HL-60 (cell line): ENCODE measurements at regions not wholly inside any gene's neighbourhood (a gene's known extent, or its start where the extent isn't known, plus 50 kb on each side); places are given as distances from the start of the nearest gene placed in this dataset.

ENCODE experiments used
- DNase-seq, 2 experiments: peaks; one replicate each; pipeline ENCODE4 v3.0.0-alpha.2; 2010 to 2020; ENCODE audit warnings: low read depth in 1 of 2, low spot score in 1 of 2
- H3K27ac ChIP-seq: fragments of 250-450 bp; sonication (Bioruptor Pico); replicated peaks from 2 replicates; pipeline ENCODE4 v1.5.1; 2020; ENCODE audit warnings: mild to moderate bottlenecking, moderate library complexity
- H3K27me3 ChIP-seq: fragments of 250-450 bp; sonication (Bioruptor Pico); 2 replicates; pipeline ENCODE4 v1.5.1; 2021; ENCODE audit warnings: mild to moderate bottlenecking, moderate library complexity; ENCODE audit not compliant: insufficient read depth, poor library complexity, severe bottlenecking
- H3K4me3 ChIP-seq: replicated peaks from 2 replicates; pipeline ENCODE4 v1.5.1; 2011; ENCODE audit warnings: mild to moderate bottlenecking, control low read depth, low read length; ENCODE audit not compliant: insufficient read depth
- GABPA ChIP-seq: IDR thresholded peaks from 2 replicates; pipeline ENCODE4 v1.6.1; 2012; ENCODE audit warnings: low read depth
- POLR2AphosphoS5 ChIP-seq: IDR thresholded peaks from 2 replicates; pipeline ENCODE4 v1.6.1; 2012; ENCODE audit warnings: low read depth
- REST ChIP-seq: IDR thresholded peaks from 2 replicates; pipeline ENCODE4 v1.6.1; 2012; ENCODE audit warnings: low read depth; ENCODE audit not compliant: insufficient replicate concordance
- SPI1 ChIP-seq: IDR thresholded peaks from 2 replicates; pipeline ENCODE4 v1.6.1; 2012; ENCODE audit warnings: low read depth, mild to moderate bottlenecking, borderline replicate concordance
- TF ChIP-seq, protein P1 (sequence below): IDR thresholded peaks from one replicate; pipeline ENCODE4 v1.5.1; 2011; ENCODE audit warnings: low read length, control low read depth, inconsistent platforms; ENCODE audit not compliant: insufficient read depth

DNA sequence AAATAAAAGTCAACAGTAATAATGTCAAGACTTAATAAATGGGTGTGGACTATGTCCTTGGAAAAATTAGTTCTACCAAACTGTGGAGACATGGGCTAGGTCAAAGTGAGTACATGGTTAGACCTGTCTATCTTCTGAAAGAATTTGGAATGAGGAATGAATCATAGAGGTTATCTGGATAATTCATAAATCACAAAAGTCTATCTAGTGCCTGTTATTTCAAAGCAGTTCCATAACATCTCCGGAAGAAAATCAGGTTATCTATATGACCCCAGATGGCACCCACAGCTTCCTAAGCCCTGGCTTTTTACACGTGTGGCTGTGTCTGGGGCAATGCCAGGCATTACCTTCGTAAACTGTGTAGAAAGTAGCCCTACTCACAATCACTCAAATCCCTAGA is 272.0 kb downstream of the ETAA1 start:
- TF ChIP-seq REST (no peak), SPI1 (no peak), GABPA (no peak), POLR2AphosphoS5 (no peak)
- TF ChIP-seq, protein P1, sequence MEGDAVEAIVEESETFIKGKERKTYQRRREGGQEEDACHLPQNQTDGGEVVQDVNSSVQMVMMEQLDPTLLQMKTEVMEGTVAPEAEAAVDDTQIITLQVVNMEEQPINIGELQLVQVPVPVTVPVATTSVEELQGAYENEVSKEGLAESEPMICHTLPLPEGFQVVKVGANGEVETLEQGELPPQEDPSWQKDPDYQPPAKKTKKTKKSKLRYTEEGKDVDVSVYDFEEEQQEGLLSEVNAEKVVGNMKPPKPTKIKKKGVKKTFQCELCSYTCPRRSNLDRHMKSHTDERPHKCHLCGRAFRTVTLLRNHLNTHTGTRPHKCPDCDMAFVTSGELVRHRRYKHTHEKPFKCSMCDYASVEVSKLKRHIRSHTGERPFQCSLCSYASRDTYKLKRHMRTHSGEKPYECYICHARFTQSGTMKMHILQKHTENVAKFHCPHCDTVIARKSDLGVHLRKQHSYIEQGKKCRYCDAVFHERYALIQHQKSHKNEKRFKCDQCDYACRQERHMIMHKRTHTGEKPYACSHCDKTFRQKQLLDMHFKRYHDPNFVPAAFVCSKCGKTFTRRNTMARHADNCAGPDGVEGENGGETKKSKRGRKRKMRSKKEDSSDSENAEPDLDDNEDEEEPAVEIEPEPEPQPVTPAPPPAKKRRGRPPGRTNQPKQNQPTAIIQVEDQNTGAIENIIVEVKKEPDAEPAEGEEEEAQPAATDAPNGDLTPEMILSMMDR = no peak
- H3K27ac ChIP-seq = no peak overlapping the region
- DNase-seq = no peak
- peaks cover 4% of the 10 kb centered on the region for H3K27me3 ChIP-seq
- no peak overlapping the region for H3K4me3 ChIP-seq

DNA sequence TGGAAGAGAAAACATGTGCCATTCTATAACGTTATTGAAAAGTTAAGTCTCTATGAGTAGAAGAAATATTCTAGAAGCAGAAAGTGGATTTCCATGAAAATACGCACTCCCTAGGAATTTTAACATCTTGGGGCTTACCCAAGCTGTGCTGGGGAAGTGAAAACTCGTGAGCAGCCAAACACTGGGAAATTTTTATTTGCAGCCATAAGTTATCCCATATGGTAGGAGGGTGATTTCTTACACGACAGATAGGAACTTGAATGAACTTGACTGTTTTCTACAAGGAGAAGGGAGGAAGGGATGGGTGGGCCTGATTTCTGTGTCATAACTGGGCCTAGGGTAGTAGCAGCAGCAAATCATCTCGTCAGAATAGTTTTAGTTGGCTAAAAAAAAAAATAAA is 272.6 kb downstream of the ETAA1 start:
- no peak overlapping the region for H3K27ac ChIP-seq
- H3K4me3 ChIP-seq = no peak overlapping the region
- DNase-seq = no peak
- peaks cover 4% of the 10 kb centered on the region for H3K27me3 ChIP-seq
- TF ChIP-seq, protein P1 = no peak
- TF ChIP-seq SPI1 (no peak), REST (no peak), GABPA (no peak), POLR2AphosphoS5 (no peak)

- no peak for DNase-seq
- TF ChIP-seq REST (no peak), POLR2AphosphoS5 (no peak), GABPA (no peak), SPI1 (no peak)
- TF ChIP-seq, protein P1 = no peak
- Histone ChIP-seq H3K27ac (no peak overlapping the region), H3K27me3 (peaks cover 4% of the 10 kb centered on the region), H3K4me3 (no peak overlapping the region)
These were observed 273.6 kb downstream of the ETAA1 start for GRCh38 chr2:67670747-67671183.
